ENCODE measurements at regions not wholly inside any gene's neighbourhood (a gene's known extent, or its start where the extent isn't known, plus 50 kb on each side); places are given as distances from the start of the nearest gene placed in this dataset.

DNA sequence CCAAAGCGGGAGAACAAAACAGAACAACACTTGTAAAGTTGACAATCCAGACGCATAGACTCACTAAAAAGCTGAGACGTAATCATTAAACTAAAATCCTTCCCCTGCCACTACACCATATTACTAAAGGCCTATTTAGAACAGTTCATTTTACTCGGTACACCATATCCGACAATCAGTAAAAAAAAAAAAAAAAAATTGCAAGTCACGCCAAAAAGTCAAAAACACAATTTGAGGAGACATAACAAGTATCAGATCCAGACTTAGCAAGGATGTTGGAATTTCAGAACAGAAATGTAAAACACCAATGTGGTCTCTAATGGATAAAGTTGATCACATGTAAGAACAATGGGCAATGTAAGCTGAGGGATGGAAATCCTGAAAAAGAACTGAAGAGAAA lies 1899.4 kb downstream of the STIM2 start:
- H3K9ac ChIP-seq (ENCODE audit: low read depth in 1 of 3, low read length in 3 of 3), result no peak overlapping the region
- no peaks in the 10 kb centered on the region for H3K27me3 ChIP-seq (ENCODE audit: control insufficient read depth in 3 of 3, insufficient read depth in 3 of 3, low read length in 3 of 3)
- no peaks in the 10 kb centered on the region for H3K36me3 ChIP-seq (ENCODE audit: control insufficient read depth in 3 of 3, insufficient read depth in 3 of 3, low read length in 3 of 3)
- H3K9me3 ChIP-seq (ENCODE audit: control insufficient read depth in 3 of 3, low read length in 3 of 3), result no peaks in the 10 kb centered on the region
- no peak overlapping the region for H3K27ac ChIP-seq (ENCODE audit: low read depth, low read length)
- H3K4me3 ChIP-seq (ENCODE audit: low read length in 3 of 3), result no peak overlapping the region
- H3K4me1 ChIP-seq (ENCODE audit: control insufficient read depth in 3 of 3, insufficient read depth in 3 of 3, low read length in 3 of 3), result no peaks in the 10 kb centered on the region

DNA sequence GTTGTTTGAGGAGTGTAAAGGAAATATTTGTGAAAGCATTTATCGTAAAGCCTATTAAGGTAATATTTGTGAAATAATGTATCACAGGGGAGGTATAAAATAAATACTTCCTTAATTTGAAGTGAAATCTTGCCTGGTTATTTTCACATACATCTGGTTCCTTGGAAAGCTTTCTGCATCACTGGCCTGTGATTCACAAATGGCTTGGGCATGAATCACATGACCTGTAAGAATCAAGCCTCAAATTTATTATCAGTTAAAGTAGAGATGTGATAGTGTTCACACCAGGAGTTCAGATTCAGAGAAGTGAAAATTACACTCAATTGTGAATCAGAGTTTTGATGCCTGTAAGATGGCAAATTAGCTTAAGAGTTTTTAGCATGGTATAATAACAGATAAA lies 1911.4 kb downstream of the STIM2 start:
- H3K27me3 ChIP-seq (ENCODE audit: control insufficient read depth in 3 of 3, insufficient read depth in 3 of 3, low read length in 3 of 3), result no peaks in the 10 kb centered on the region
- H3K4me3 ChIP-seq (ENCODE audit: low read length in 3 of 3), result no peak overlapping the region
- no peak overlapping the region for H3K27ac ChIP-seq (ENCODE audit: low read depth, low read length)
- no peaks in the 10 kb centered on the region for H3K9me3 ChIP-seq (ENCODE audit: control insufficient read depth in 3 of 3, low read length in 3 of 3)
- no peaks in the 10 kb centered on the region for H3K4me1 ChIP-seq (ENCODE audit: control insufficient read depth in 3 of 3, insufficient read depth in 3 of 3, low read length in 3 of 3)
- no peak overlapping the region for H3K9ac ChIP-seq (ENCODE audit: low read depth in 1 of 3, low read length in 3 of 3)
- H3K36me3 ChIP-seq (ENCODE audit: control insufficient read depth in 3 of 3, insufficient read depth in 3 of 3, low read length in 3 of 3), result no peaks in the 10 kb centered on the region

GRCh38 chr4:28772788-28773187 lies 1912.1 kb downstream of the STIM2 start:
- Histone ChIP-seq H3K27me3 (ENCODE audit: control insufficient read depth in 3 of 3, insufficient read depth in 3 of 3, low read length in 3 of 3) (no peaks in the 10 kb centered on the region), H3K36me3 (ENCODE audit: control insufficient read depth in 3 of 3, insufficient read depth in 3 of 3, low read length in 3 of 3) (no peaks in the 10 kb centered on the region), H3K9ac (ENCODE audit: low read depth in 1 of 3, low read length in 3 of 3) (no peak overlapping the region), H3K4me3 (ENCODE audit: low read length in 3 of 3) (no peak overlapping the region), H3K4me1 (ENCODE audit: control insufficient read depth in 3 of 3, insufficient read depth in 3 of 3, low read length in 3 of 3) (no peaks in the 10 kb centered on the region), H3K9me3 (ENCODE audit: control insufficient read depth in 3 of 3, low read length in 3 of 3) (no peaks in the 10 kb centered on the region), H3K27ac (ENCODE audit: low read depth, low read length) (no peak overlapping the region)

GRCh38 chr4:28774344-28774743 lies 1913.7 kb downstream of the STIM2 start:
- Histone ChIP-seq H3K36me3 (ENCODE audit: control insufficient read depth in 3 of 3, insufficient read depth in 3 of 3, low read length in 3 of 3) (no peaks in the 10 kb centered on the region), H3K4me1 (ENCODE audit: control insufficient read depth in 3 of 3, insufficient read depth in 3 of 3, low read length in 3 of 3) (no peaks in the 10 kb centered on the region), H3K27ac (ENCODE audit: low read depth, low read length) (no peak overlapping the region), H3K9me3 (ENCODE audit: control insufficient read depth in 3 of 3, low read length in 3 of 3) (no peaks in the 10 kb centered on the region), H3K4me3 (ENCODE audit: low read length in 3 of 3) (no peak overlapping the region), H3K27me3 (ENCODE audit: control insufficient read depth in 3 of 3, insufficient read depth in 3 of 3, low read length in 3 of 3) (no peaks in the 10 kb centered on the region), H3K9ac (ENCODE audit: low read depth in 1 of 3, low read length in 3 of 3) (no peak overlapping the region)

GRCh38 chr4:28776004-28776403 lies 1915.4 kb downstream of the STIM2 start:
- H3K4me1 ChIP-seq (ENCODE audit: control insufficient read depth in 3 of 3, insufficient read depth in 3 of 3, low read length in 3 of 3), result no peaks in the 10 kb centered on the region
- H3K9ac ChIP-seq (ENCODE audit: low read depth in 1 of 3, low read length in 3 of 3), result no peak overlapping the region
- no peaks in the 10 kb centered on the region for H3K9me3 ChIP-seq (ENCODE audit: control insufficient read depth in 3 of 3, low read length in 3 of 3)
- no peak overlapping the region for H3K27ac ChIP-seq (ENCODE audit: low read depth, low read length)
- no peaks in the 10 kb centered on the region for H3K36me3 ChIP-seq (ENCODE audit: control insufficient read depth in 3 of 3, insufficient read depth in 3 of 3, low read length in 3 of 3)
- no peaks in the 10 kb centered on the region for H3K27me3 ChIP-seq (ENCODE audit: control insufficient read depth in 3 of 3, insufficient read depth in 3 of 3, low read length in 3 of 3)
- H3K4me3 ChIP-seq (ENCODE audit: low read length in 3 of 3), result no peak overlapping the region

GRCh38 chr4:28784188-28784587 lies 1923.5 kb downstream of the STIM2 start:
- H3K9ac ChIP-seq (ENCODE audit: low read depth in 1 of 3, low read length in 3 of 3), result no peak overlapping the region
- H3K27ac ChIP-seq (ENCODE audit: low read depth, low read length), result no peak overlapping the region
- no peak overlapping the region for H3K4me3 ChIP-seq (ENCODE audit: low read length in 3 of 3)
- H3K9me3 ChIP-seq (ENCODE audit: control insufficient read depth in 3 of 3, low read length in 3 of 3), result no peaks in the 10 kb centered on the region
- no peaks in the 10 kb centered on the region for H3K4me1 ChIP-seq (ENCODE audit: control insufficient read depth in 3 of 3, insufficient read depth in 3 of 3, low read length in 3 of 3)
- no peaks in the 10 kb centered on the region for H3K27me3 ChIP-seq (ENCODE audit: control insufficient read depth in 3 of 3, insufficient read depth in 3 of 3, low read length in 3 of 3)
- H3K36me3 ChIP-seq (ENCODE audit: control insufficient read depth in 3 of 3, insufficient read depth in 3 of 3, low read length in 3 of 3), result no peaks in the 10 kb centered on the region

DNA sequence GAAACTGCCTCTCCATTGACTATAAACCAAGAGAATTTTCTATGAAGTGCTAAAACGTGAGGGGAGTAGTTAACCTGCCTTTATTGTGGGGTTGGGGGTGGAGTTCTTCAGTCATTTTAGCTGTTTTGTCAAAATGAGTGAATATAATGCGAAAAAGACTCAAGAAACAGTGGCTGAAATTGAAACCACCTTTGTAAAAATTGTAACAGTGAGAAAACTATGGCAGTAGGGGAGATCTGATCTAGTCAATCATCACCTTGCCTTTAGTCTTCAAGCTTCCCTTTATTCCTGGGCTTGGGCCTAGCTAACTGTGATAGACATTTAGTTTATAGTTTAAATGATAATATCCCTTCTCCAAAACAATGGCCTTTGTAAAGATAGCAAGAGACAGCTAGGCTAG lies 1927.3 kb downstream of the STIM2 start:
- Histone ChIP-seq H3K27me3 (ENCODE audit: control insufficient read depth in 3 of 3, insufficient read depth in 3 of 3, low read length in 3 of 3) (no peaks in the 10 kb centered on the region), H3K4me3 (ENCODE audit: low read length in 3 of 3) (no peak overlapping the region), H3K9me3 (ENCODE audit: control insufficient read depth in 3 of 3, low read length in 3 of 3) (no peaks in the 10 kb centered on the region), H3K9ac (ENCODE audit: low read depth in 1 of 3, low read length in 3 of 3) (no peak overlapping the region), H3K27ac (ENCODE audit: low read depth, low read length) (no peak overlapping the region), H3K4me1 (ENCODE audit: control insufficient read depth in 3 of 3, insufficient read depth in 3 of 3, low read length in 3 of 3) (no peaks in the 10 kb centered on the region), H3K36me3 (ENCODE audit: control insufficient read depth in 3 of 3, insufficient read depth in 3 of 3, low read length in 3 of 3) (no peaks in the 10 kb centered on the region)

GRCh38 chr4:28788929-28789490 lies 1928.4 kb downstream of the STIM2 start:
- no peak overlapping the region for H3K9ac ChIP-seq (ENCODE audit: low read depth in 1 of 3, low read length in 3 of 3)
- H3K27me3 ChIP-seq (ENCODE audit: control insufficient read depth in 3 of 3, insufficient read depth in 3 of 3, low read length in 3 of 3), result no peaks in the 10 kb centered on the region
- no peak overlapping the region for H3K27ac ChIP-seq (ENCODE audit: low read depth, low read length)
- H3K4me1 ChIP-seq (ENCODE audit: control insufficient read depth in 3 of 3, insufficient read depth in 3 of 3, low read length in 3 of 3), result no peaks in the 10 kb centered on the region
- no peak overlapping the region for H3K4me3 ChIP-seq (ENCODE audit: low read length in 3 of 3)
- H3K9me3 ChIP-seq (ENCODE audit: control insufficient read depth in 3 of 3, low read length in 3 of 3), result no peaks in the 10 kb centered on the region
- no peaks in the 10 kb centered on the region for H3K36me3 ChIP-seq (ENCODE audit: control insufficient read depth in 3 of 3, insufficient read depth in 3 of 3, low read length in 3 of 3)

GRCh38 chr4:28792917-28793597 lies 1927.1 kb upstream of the PCDH7 start:
- no peak overlapping the region for H3K4me3 ChIP-seq (ENCODE audit: low read length in 3 of 3)
- no peak overlapping the region for H3K27ac ChIP-seq (ENCODE audit: low read depth, low read length)
- H3K4me1 ChIP-seq (ENCODE audit: control insufficient read depth in 3 of 3, insufficient read depth in 3 of 3, low read length in 3 of 3), result no peaks in the 10 kb centered on the region
- no peaks in the 10 kb centered on the region for H3K36me3 ChIP-seq (ENCODE audit: control insufficient read depth in 3 of 3, insufficient read depth in 3 of 3, low read length in 3 of 3)
- H3K27me3 ChIP-seq (ENCODE audit: control insufficient read depth in 3 of 3, insufficient read depth in 3 of 3, low read length in 3 of 3), result no peaks in the 10 kb centered on the region
- H3K9me3 ChIP-seq (ENCODE audit: control insufficient read depth in 3 of 3, low read length in 3 of 3), result no peaks in the 10 kb centered on the region
- H3K9ac ChIP-seq (ENCODE audit: low read depth in 1 of 3, low read length in 3 of 3), result no peak overlapping the region

DNA sequence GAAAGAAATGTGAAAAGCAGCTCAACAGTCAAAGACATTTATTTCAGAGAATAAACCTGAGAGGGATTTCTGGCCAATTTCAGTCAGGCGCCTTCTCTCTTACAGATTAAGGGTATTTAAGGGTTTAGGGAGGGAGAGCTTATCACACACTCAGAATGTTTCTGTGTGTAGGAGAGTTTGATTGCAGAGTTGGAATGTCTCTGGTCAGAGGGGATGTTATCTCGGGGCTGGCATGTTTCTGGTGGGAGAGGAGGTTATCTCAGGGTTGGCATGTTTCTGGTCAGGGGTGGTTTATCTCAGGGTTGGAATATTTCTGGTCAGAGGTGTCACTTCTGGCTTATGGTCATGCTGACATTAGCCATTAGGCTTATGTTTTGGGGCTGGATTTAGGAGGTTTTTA lies 1920.5 kb upstream of the PCDH7 start:
- no peaks in the 10 kb centered on the region for H3K36me3 ChIP-seq (ENCODE audit: control insufficient read depth in 3 of 3, insufficient read depth in 3 of 3, low read length in 3 of 3)
- H3K27ac ChIP-seq (ENCODE audit: low read depth, low read length), result no peak overlapping the region
- no peak overlapping the region for H3K4me3 ChIP-seq (ENCODE audit: low read length in 3 of 3)
- no peaks in the 10 kb centered on the region for H3K27me3 ChIP-seq (ENCODE audit: control insufficient read depth in 3 of 3, insufficient read depth in 3 of 3, low read length in 3 of 3)
- no peaks in the 10 kb centered on the region for H3K4me1 ChIP-seq (ENCODE audit: control insufficient read depth in 3 of 3, insufficient read depth in 3 of 3, low read length in 3 of 3)
- H3K9me3 ChIP-seq (ENCODE audit: control insufficient read depth in 3 of 3, low read length in 3 of 3), result no peaks in the 10 kb centered on the region
- H3K9ac ChIP-seq (ENCODE audit: low read depth in 1 of 3, low read length in 3 of 3), result no peak overlapping the region
